Neural cell (in vitro differentiated cells): ENCODE measurements at regions not wholly inside any gene's neighbourhood (a gene's known extent, or its start where the extent isn't known, plus 50 kb on each side); places are given as distances from the start of the nearest gene placed in this dataset.

ENCODE experiments used
- EZH2 ChIP-seq: fragments of 200-600, 300-800 bp; shearing (Covaris generic), sonication (generic); IDR thresholded peaks from 2 replicates; pipeline ENCODE4 v1.6.1; 2014; ENCODE audit warnings: antibody characterized with exemption, low read length, borderline replicate concordance, mild to moderate bottlenecking; ENCODE audit not compliant: insufficient read depth, poor library complexity, severe bottlenecking
- MXI1 ChIP-seq: fragments of 450-650 bp; conservative IDR thresholded peaks from 2 replicates; pipeline ENCODE4 v1.6.1; 2014; ENCODE audit warnings: antibody characterized with exemption, mild to moderate bottlenecking; ENCODE audit not compliant: poor library complexity, severe bottlenecking
- POLR2AphosphoS5 ChIP-seq: IDR thresholded peaks from 2 replicates; pipeline ENCODE4 v1.6.1; 2012
- RAD21 ChIP-seq: fragments of 450-650 bp; conservative IDR thresholded peaks from 2 replicates; pipeline ENCODE4 v1.6.1; 2014; ENCODE audit warnings: antibody characterized with exemption, mild to moderate bottlenecking, moderate library complexity
- TF ChIP-seq, protein P1 (sequence below): fragments of 450-650 bp; IDR thresholded peaks from 2 replicates; pipeline ENCODE4 v1.5.1; 2014; ENCODE audit warnings: antibody characterized with exemption, mild to moderate bottlenecking, moderate library complexity; ENCODE audit not compliant: poor library complexity, severe bottlenecking

- TF ChIP-seq, protein P1, sequence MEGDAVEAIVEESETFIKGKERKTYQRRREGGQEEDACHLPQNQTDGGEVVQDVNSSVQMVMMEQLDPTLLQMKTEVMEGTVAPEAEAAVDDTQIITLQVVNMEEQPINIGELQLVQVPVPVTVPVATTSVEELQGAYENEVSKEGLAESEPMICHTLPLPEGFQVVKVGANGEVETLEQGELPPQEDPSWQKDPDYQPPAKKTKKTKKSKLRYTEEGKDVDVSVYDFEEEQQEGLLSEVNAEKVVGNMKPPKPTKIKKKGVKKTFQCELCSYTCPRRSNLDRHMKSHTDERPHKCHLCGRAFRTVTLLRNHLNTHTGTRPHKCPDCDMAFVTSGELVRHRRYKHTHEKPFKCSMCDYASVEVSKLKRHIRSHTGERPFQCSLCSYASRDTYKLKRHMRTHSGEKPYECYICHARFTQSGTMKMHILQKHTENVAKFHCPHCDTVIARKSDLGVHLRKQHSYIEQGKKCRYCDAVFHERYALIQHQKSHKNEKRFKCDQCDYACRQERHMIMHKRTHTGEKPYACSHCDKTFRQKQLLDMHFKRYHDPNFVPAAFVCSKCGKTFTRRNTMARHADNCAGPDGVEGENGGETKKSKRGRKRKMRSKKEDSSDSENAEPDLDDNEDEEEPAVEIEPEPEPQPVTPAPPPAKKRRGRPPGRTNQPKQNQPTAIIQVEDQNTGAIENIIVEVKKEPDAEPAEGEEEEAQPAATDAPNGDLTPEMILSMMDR: no peak
- TF ChIP-seq RAD21: no peak
- TF ChIP-seq MXI1: no peak
- no peak for TF ChIP-seq EZH2
- no peak for TF ChIP-seq POLR2AphosphoS5
Measured at GRCh38 chr6:6716998-6717763, 128.7 kb downstream of the LY86 start.
